ENCODE measurements at regions not wholly inside any gene's neighbourhood (a gene's known extent, or its start where the extent isn't known, plus 50 kb on each side); places are given as distances from the start of the nearest gene placed in this dataset.

GRCh38 chr4:159049780-159050375 is 53.0 kb upstream of the RAPGEF2 start:
- peaks cover 0 to 6% of the 10 kb centered on the region in 2 donors for H3K27me3 Mint-ChIP-seq (ENCODE audit: low read depth in 2 of 2)
- intact Hi-C loops (cut with micrococcal nuclease): no loop called here

GRCh38 chr4:159051245-159052071 is 51.4 kb upstream of the RAPGEF2 start:
- intact Hi-C loops (cut with micrococcal nuclease): no loop called here
- Mint-ChIP-seq H3K27ac (no peak overlapping the region), H3K36me3 (no peaks in the 10 kb centered on the region), H3K27me3 (ENCODE audit: low read depth in 2 of 2) (peaks cover 0 to 6% of the 10 kb centered on the region in 2 donors), H3K4me1 (peaks cover 0 to 9% of the 10 kb centered on the region in 2 donors), H3K4me3 (no peak overlapping the region), H3K9me3 (no peaks in the 10 kb centered on the region)
- ATAC-seq (no peak), DNase-seq (no peak)
- no peak for TF ChIP-seq CTCF (IDR thresholded peaks at IDR 0.05)
- no peak overlapping the region for H3K27ac ChIP-seq (ENCODE audit: low read length)
- H3K36me3 ChIP-seq (ENCODE audit: control insufficient read depth, insufficient read depth, low read length): no peaks in the 10 kb centered on the region
- H3K9me3 ChIP-seq (ENCODE audit: control insufficient read depth, insufficient read depth, low read length): no peaks in the 10 kb centered on the region
- 31% methylated on average over 6 of the region's 7 CpGs for WGBS (ENCODE audit: insufficient coverage)
- no peak overlapping the region for H3K4me3 ChIP-seq (ENCODE audit: low read length)
- no peaks in the 10 kb centered on the region for H3K27me3 ChIP-seq (ENCODE audit: control insufficient read depth, insufficient read depth, low read length)
- H3K4me1 ChIP-seq (ENCODE audit: control insufficient read depth, insufficient read depth, low read length): no peaks in the 10 kb centered on the region

More at GRCh38 chr4:159049780-159050375, 53.0 kb upstream of the RAPGEF2 start:
- no peaks in the 10 kb centered on the region for H3K9me3 ChIP-seq (ENCODE audit: control insufficient read depth, insufficient read depth, low read length)
- no peak overlapping the region for H3K27ac ChIP-seq (ENCODE audit: low read length)
- ATAC-seq: no peak
- H3K4me1 ChIP-seq (ENCODE audit: control insufficient read depth, insufficient read depth, low read length): no peaks in the 10 kb centered on the region
- no peak overlapping the region for H3K4me3 ChIP-seq (ENCODE audit: low read length)
- H3K36me3 ChIP-seq (ENCODE audit: control insufficient read depth, insufficient read depth, low read length): no peaks in the 10 kb centered on the region
- no peak overlapping the region for H3K4me3 Mint-ChIP-seq
- H3K9me3 Mint-ChIP-seq: no peaks in the 10 kb centered on the region
- TF ChIP-seq CTCF (IDR thresholded peaks at IDR 0.05): no peak
- H3K4me1 Mint-ChIP-seq: peaks cover 0 to 9% of the 10 kb centered on the region in 2 donors
- DNase-seq: no peak
- H3K27me3 ChIP-seq (ENCODE audit: control insufficient read depth, insufficient read depth, low read length): no peaks in the 10 kb centered on the region
- no peaks in the 10 kb centered on the region for H3K36me3 Mint-ChIP-seq
- WGBS (ENCODE audit: insufficient coverage): 84% methylated on average over 2 of the region's 2 CpGs
- H3K27ac Mint-ChIP-seq: no peak overlapping the region

- Histone ChIP-seq H3K4me1 (ENCODE audit: control insufficient read depth, insufficient read depth, low read length) (no peaks in the 10 kb centered on the region), H3K4me3 (ENCODE audit: low read length) (no peak overlapping the region), H3K27ac (ENCODE audit: low read length) (no peak overlapping the region), H3K36me3 (ENCODE audit: control insufficient read depth, insufficient read depth, low read length) (no peaks in the 10 kb centered on the region), H3K27me3 (ENCODE audit: control insufficient read depth, insufficient read depth, low read length) (no peaks in the 10 kb centered on the region), H3K9me3 (ENCODE audit: control insufficient read depth, insufficient read depth, low read length) (no peaks in the 10 kb centered on the region)
- intact Hi-C loops (cut with micrococcal nuclease): no loop called here
- TF ChIP-seq CTCF (IDR thresholded peaks at IDR 0.05): no peak
- Mint-ChIP-seq H3K4me1 (peaks cover 0 to 9% of the 10 kb centered on the region in 2 donors), H3K4me3 (no peak overlapping the region), H3K36me3 (no peaks in the 10 kb centered on the region), H3K27ac (no peak overlapping the region), H3K27me3 (ENCODE audit: low read depth in 2 of 2) (peaks cover 0 to 8% of the 10 kb centered on the region in 2 donors), H3K9me3 (no peaks in the 10 kb centered on the region)
- ATAC-seq (no peak), DNase-seq (no peak)
- WGBS (ENCODE audit: insufficient coverage): 66% methylated on average over 5 of the region's 6 CpGs
Measured at GRCh38 chr4:159052315-159052714, 50.6 kb upstream of the RAPGEF2 start.

Measured in natural killer cell (primary cell).